NCI-H82 treated with DMSO at 0.1 percent for 48 hours (cell line): ENCODE measurements at regions not wholly inside any gene's neighbourhood (a gene's known extent, or its start where the extent isn't known, plus 50 kb on each side); places are given as distances from the start of the nearest gene placed in this dataset.

Experiments used
- DNase-seq: peaks from one replicate; lab custom pipeline; 2025; ENCODE audit not compliant: unreplicated experiment; lab: John Stamatoyannopoulos, UW

DNA sequence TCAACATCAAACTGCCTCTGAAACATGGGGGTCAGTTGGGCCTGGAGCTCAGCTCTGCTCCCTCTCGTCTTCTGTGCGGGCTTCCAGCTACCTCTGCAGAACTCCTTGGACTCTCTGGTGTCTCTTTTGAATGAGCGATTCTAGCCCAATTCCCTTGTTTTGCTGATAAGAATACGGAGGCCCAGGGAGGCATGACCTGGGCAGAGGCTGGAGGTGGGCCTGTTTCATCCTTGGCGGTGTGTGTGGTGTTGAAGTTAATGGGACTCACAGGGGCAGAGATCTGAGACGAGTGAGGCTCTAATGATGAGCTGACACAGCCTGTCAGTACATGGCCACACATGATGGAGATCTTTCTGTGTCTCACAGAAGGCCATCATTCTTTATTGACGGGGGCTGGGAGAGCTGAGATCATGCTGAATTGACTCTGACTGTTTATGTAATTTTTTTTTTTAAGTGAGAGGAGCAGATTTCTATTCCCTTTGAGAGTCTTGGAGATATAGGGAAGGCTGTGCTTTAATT is 134.5 kb downstream of the URB2 start:
- DNase-seq: no peak

DNA sequence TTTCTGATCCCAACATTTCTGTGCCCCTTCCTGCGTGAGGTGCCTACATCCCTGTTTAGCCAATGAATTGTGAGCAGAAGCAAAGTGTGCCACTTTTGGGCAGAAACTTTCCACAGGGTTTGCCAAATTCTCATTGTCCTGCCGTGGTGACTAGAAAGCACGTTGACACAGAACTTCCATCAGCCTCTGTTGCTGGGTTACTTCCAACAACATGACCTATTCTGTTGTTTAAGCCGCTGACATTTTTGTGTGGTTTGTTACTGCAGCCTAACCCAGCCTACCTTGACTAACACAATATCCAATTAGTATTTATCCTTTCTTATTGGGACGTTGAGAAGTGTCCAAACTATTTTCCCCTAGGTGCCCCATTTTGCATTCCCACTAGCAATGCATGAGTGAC is 136.8 kb downstream of the URB2 start:
- no peak for DNase-seq

DNA sequence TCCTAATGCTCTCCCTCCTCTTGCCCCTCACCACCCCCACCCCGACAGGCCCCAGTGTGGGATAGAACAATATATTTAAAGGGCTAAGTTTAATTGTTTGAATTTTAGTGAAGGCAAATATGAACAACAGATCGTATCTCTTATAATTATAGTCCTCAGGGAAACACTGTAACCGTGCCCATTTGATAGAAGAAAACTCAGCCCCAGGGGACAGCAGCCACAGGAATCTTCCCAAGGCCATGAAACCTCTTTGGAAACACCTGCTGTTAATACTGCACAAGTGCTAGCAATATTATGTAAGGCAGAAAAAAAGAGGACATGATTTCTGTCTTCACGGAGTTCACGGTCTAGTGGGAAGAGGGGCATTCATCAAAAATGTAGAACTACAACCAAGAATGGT is 142.2 kb downstream of the URB2 start:
- DNase-seq: no peak

DNA sequence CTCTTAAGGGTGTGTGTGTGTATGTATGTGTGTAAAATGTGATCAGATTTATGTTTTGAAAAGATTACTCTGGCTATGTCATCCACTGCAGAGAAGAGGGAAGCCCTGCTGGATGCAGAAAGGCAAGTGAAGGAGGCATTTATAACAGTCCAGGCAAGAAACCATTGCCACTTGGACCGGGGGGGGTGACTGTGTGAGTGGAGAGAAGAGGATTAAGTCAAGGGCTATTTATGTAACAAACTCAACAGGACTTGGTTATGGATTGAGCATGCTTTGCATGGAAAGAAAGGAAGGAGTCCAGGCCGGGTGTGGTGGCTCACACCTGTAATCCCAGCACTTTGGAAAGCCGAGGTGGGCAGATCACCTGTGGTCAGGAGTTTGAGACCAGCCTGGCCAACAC is 143.0 kb downstream of the URB2 start:
- no peak for DNase-seq

DNA sequence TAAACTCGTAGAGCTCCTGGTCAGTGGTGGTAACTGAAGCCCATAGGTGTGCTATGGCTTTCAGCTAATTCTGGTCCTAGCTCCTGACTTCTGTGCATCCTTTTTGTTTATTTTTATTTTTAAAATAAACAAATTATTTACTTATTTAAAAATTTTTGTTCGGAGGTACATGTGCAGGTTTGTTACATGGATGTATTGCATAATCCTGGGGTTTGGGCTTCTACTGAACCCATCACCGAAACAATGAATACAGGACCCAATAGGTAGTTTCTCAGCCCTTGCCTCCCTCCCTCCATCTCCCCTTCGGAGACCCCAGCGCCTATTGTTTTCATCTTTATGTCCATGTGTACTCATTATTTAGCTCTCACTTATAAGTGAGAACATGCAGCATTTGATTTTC is 143.8 kb downstream of the URB2 start:
- DNase-seq: no peak

DNA sequence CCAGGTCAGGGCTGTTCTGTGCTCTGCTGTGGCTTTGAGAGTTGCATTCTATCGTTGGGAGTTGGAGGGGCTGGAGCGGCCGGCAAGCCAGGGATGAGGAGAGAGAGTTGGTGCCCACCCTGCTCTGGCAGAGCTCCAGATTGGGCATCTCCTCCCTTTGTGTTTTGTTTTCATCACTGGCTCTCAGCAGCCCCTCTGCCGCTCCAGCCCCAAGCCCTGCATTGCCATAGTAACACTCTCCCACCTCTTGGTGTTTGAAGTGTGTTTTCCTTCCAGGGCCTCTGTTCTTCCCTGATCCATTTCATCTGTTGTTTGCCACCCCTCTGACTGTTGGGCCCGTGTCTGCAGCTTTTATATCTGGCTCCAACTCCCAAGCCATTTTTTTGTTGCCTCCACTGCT is 152.7 kb downstream of the URB2 start:
- no peak for DNase-seq

DNA sequence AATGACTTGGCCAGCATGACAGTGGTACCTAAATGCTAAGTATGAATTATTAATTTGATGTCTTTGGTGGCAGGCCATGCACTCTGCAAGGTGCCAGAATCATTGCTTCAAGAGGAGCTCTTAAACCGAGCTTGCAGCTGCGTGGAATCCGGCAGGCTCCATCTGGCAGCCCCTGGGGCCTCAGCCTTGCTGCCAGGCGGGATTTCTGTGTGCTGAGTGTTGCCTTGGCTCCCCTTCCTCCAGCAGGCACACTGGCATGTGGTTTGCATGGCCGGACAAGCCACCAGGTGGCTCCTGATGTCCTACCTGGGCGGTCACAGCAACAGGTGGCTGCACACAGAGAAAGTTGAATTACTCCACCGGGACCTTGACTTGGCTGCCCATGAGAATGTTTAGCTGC is 155.4 kb downstream of the URB2 start:
- DNase-seq: no peak

DNA sequence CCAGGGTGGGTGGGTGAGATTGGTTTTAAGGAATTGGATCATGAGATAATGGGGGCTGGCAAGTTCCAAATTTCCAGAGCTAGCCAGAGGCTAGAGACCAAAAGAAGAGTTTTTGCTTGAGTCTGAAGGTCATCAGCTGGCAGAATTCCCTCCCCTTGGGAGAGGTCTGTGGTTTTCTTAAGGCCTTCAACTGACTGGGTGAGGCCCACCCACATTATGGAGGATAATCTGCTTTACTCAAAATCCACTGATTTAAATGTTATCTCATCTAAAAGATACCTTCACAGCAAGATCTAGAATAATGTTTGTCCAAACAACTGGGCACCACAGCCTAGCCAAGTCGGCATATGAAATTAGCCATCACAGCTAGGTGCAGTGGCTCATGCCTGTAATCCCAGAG is 156.4 kb downstream of the URB2 start:
- no peak for DNase-seq

DNA sequence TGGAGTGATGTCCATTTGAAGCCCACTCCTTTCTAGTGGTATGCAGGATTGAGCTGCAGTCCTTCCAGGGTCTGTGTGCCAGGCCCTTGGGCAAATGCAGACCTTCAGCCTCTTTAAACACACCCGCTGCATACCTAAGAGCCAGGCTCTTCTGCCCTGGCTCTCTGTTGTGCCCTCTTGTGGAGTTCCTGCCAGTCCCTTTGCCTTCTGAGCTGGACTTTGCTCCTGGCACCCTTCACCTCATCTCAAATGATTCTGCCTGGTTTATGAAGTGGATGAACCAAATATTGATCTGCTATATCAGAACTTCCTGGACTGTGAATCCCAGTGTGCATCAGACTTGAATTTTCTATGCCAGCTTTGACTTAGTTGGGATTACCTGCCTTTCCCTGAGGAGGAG is 158.8 kb downstream of the URB2 start:
- DNase-seq: no peak

DNA sequence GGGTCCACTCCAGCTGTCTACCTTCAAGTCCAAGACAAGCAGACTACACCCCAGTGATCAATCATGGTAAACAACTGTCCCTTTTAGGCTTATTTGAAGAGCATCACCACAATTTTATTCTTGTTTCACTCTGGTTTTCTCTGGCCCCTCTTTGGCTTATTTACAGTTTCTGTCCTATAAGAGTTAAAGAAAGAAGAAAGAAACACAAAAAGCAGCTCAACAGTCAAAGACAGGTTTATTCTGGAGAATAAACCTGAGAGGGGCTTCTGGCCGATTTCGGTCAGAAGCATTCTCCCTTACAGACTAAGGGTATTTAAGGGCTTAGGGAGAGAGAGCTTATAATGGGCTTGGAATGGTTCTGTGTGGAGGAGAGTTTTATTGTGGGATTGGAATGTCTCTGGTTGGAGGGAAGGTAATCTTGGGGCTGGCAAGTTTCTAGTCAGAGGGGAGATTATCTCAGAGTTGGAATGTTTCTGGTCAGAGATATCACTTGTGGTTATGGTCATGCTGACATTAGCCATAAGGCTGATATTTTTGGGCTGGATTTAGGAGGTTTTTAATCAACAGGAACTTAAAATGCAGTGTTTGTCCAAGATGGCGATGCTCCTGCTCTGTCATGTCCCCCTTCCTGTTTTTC is 161.0 kb downstream of the URB2 start:
- no peak for DNase-seq

DNA sequence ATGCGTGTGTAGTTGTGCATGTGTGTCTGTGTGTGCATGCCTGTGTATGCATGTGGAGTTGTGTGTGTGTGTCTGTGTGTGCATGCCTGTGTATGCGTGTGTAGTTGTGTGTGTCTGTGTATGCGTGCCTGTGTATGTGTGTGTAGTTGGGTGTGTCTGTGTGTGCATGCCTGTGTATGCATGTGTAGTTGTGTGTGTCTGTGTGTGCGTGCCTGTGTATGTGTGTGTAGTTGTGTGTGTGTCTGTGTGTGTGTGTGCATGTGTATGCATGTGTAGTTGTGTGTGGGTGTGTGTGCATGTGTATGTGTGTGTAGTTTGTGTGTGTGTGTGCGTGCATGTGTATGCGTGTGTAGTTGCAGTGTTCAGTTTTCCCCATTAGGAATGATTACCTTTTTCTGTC is 162.0 kb downstream of the URB2 start:
- no peak for DNase-seq

DNA sequence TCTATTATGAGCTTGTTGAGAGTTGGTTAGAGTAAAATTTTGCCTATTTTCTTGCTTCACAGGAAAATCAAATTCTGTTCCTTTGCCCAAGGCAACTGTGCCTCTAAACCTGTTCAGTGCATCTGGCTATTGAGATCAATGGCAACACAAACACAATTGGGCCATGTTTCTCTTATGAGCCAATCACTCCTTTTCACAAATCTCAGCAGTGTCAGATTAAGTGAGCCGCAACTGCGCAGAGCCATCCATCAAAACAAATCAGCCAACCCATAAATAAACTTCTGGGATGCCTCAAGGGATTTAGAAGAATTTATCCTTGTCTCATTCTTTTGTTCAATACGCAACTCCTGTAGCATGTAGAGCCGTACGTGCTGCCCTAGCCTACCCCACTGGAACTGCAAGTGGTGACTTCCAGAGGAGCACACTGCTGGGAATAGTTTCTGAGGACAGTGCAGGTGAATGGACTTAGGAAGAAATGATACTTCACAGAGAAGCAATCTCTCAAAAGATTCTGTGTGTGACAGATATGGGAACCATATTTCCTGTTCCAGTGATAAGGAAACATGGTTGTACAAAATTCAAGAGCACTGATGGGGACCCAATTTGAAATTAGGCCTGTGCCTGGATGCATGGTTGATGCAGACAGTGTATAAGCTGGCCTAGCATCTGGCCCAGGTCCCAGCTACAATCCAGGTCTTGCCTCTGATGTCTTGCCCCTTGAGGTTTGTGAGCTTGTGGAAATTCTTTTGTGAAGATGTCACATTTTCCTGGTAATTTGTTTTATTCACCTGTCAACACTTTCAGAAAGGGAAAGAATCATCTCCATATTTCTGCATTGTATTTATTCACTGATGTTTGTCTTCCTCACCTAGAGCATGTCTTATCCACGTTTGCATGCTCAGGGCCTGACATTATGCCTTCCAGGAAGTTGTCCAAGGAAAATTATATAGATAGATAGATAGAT is 166.2 kb downstream of the URB2 start:
- no peak for DNase-seq

DNA sequence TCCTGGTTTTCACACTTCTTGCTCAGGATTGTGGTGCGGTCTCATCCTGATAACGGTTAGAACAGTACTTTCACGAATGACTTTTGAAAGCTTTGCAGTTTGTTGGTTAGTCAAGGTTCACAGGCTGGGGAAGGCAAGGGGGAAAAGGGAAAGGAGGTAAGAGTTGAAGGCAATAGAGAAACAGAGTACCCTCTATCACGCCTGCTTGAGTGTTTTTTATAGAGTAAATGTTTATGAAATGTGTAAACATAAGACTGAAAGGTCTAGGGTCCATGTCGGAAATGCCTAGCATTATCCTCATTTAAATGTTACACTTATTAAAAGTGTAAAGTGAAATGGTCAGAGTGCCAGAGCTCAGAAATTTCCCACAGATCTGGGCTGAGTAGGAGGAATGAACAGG is 167.4 kb downstream of the URB2 start:
- no peak for DNase-seq

DNA sequence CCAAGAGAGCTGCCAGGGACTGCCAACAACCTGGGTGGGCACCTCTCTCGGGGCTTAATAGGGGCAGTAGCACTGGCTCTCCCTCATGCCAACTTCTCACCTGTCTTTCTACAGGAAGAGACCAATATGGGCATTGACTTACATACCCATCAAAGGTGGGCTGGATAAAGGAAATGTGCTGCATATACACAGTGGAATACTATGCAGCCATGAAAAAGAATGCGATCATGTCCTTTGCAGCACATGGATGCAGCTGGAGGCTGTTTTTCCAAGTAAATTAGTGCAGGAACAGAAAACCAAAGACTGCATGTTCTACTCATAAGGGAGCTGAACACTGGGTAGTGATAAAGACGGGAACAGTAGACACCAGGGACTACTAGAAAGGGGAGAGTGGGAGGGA is 172.5 kb downstream of the URB2 start:
- DNase-seq: no peak

DNA sequence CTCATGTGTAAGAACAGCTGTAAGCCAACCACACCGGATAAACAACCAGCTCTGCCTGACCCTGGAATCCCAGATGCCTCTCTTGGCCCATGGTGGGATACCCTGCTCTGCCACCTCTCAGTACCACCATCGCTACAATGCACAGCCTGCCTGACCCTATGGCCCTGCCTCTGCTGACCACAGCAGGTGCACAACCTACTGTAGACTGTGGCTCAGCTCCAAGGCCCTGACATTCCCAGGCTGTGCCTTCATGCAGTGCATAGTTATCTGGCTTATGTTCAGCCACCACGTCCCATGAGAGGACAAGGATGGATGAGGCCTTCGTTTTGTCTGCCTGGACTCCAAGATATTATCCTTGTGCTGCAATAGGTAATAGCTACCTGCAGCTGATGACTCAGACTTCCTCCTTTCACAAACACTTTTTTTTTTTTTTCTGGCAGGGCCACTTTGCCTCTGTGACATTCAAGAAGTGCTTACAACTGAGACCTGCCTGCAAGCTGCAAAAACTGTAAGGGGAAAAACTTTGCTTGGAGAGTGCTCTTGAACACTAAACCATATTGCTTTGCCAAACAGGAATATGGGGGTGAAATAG is 177.7 kb downstream of the URB2 start:
- DNase-seq: no peak

DNA sequence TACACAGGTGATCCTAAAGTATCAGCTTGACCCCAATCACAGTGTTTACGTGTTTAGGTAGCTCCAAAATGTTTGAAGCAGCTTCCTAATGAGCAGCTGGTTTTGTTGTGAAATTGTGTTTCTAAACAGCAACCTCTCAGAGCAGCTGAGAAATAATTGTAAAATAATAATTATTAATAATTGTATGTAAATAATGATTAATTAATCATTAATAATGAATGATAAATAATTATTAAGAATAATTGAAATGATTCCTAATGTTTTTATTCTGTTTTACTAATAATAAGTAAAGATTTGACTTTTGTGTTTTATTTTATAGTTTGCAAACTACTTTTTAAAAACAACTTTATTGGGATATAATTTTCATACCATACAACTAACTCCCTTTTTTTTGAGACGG is 182.2 kb downstream of the URB2 start:
- no peak for DNase-seq

DNA sequence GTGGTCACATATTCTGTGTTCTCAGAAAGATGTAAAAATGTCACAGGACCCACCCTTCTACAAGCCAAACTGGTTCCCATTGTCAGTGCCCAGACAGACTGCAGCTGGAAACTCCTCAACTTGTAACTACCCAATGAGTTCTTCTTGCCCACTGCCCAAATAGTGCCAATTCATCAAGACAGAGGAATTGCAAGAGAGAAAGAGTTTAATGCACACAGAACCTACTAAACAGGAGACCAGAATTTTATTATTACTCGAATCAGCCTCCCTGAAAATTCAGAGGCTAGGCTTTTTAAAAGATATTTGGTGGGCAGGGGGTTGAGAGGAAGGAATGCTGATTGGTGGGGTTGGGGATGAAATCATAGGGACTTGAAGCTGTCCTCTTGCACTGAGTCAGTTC is 184.1 kb downstream of the URB2 start:
- no peak for DNase-seq

DNA sequence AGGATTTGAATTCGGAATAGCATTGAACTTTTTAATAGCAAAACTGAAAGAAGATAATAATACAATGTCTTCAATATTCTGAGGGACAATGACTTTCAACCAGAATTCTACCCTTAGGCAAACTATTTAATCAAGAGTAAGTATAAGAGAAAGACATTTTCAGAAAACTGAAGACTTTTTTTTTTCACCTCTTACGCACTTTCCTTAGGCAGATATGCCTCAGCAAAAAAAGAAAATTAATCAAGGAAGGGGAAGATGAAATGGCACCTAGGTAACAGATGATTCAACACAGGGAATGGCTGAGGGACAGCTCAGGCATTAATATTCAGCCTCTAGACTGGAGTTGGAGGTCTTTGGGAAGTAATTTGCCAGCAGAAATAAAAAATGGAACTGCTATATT is 184.9 kb downstream of the URB2 start:
- DNase-seq: no peak

DNA sequence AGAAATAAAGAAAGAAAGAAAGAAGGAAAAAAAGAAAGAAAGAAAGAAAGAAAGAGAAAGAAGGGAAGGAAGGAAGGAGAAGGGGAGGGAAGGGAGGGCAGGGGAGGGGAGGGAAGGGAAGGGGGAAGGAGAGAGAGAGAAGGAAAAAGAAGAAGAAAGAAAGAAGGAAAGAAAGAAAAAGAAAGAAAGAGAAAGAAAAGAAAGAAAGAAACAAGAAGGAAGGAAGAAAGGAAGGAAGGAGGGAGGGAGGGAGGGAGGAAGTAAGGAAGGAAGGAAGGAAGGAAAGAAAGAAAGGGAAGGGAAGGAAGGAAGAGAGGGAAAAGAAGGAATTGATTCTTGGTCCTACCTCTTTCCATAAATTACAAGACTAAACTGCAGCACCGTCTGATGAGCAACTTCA is 186.1 kb downstream of the URB2 start:
- DNase-seq: no peak

DNA sequence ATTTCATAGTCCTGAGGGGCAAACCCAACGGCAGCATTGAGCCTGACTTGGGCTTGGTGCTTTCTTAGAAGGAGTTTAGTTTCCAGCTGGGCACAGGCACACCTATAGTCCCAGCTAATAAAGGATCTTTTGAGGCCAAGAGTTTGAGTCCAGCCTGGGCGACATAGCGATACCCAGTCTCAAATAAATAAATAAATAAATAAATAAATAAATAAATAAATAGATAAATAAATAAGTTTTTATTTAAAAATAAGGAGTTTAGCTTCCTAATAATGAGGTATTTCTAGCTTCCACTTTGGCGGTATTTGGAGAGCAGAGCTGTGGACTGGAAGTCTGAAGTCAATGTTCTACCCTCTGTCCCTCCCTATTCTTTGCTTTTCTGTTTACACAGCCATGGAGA is 186.6 kb downstream of the URB2 start:
- DNase-seq: no peak

DNA sequence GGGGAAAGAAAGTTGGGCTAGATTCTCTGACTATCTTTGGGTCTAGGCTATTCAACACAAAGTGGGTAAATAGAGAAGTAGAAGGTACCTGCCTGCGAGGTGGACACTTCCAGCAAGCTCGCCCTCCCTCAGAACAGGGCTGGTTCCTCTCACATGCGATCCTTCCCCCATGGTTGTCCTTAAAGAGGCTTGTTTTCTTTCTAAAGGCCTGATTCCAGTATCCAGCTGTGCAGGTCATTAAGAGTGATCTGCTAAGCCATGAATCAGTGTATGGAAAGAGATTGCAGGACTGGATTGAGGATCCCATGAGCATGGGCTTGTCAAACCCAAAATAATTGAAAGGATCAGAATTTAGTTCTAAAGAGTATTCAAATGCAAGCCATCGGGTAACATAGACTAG is 189.0 kb downstream of the URB2 start:
- DNase-seq: no peak

DNA sequence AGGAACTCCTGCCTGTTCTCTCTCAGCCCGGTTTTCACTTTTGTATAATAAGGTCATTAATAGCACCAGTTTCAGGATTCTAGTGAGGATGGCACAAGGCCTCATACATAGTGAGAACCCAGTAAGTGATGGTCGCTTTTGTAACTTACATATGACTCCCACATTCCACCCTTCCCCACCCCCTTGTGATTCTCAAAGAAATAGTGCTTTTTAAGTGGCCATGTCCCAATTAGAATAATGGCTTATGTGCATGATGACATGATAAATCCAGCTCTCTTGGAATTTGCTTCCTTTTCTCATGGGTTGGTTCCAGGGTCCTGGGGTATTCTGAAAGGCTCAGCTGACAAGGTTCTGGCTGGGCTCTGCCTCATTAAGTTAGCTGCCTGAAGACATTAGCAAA is 189.9 kb downstream of the URB2 start:
- DNase-seq: no peak
